ENCODE measurements at regions not wholly inside any gene's neighbourhood (a gene's known extent, or its start where the extent isn't known, plus 50 kb on each side); places are given as distances from the start of the nearest gene placed in this dataset.

DNA sequence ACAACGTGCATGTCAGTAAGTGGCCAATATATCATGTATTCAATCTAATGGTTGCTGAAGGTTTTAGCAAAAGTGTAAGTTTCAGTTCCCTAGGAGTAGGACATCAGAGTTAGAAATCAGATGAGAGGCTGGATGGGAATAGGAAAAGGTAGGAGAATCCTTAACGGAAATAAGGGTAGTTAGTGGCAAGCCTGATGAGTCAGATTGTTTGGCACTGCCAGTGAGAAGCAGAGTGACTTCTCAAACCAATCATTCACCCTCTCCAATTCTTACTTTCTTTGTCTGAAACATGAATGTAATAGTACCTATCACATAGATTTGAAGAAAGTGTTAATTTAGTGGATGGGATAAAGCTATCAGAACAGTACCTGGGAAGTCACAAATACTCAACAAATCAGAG is 894.0 kb downstream of the NTRK3 start:
- Histone ChIP-seq H3K4me3 (replicated peaks in 1 of 3; ENCODE audit: insufficient read depth in 1 of 3, low read depth in 2 of 3, low read length in 3 of 3) (no peak overlapping the region), H3K4me1 (ENCODE audit: insufficient read depth, low read length) (no peaks in the 10 kb centered on the region), H3K36me3 (replicated peaks in 1 of 2; ENCODE audit: control insufficient read depth in 1 of 2, insufficient read depth in 2 of 2, low read length in 2 of 2) (no peaks in the 10 kb centered on the region), H3K79me2 (ENCODE audit: insufficient read depth, low read length) (no peaks in the 10 kb centered on the region), H4K20me1 (ENCODE audit: insufficient read depth, low read length) (no peaks in the 10 kb centered on the region), H3K9me3 (ENCODE audit: low read length) (peaks cover 91% of the 10 kb centered on the region), H2AFZ (ENCODE audit: low read length) (no peak overlapping the region), H3K9ac (ENCODE audit: insufficient read depth, low read depth, low read length) (no peak overlapping the region), H3K4me2 (ENCODE audit: low read depth, low read length) (no peak overlapping the region), H3K27me3 (ENCODE audit: control insufficient read depth in 1 of 2, insufficient read depth in 2 of 2, low read length in 2 of 2) (no peaks in the 10 kb centered on the region), H3K27ac (ENCODE audit: extremely low read length, insufficient read depth, low read length) (no peak overlapping the region)
- ATAC-seq (no peak), FAIRE-seq (no peak), DNase-seq (ENCODE audit: low spot score) (no peak)
- intact Hi-C loops (cut with micrococcal nuclease; ENCODE audit: unreplicated experiment) (no loop called here), in situ Hi-C loops (cut with HindIII; ENCODE audit: extremely low pct_ligation_motif_present, low pct_unique_long_range_greater_than_20kb) (no loop called here)
- WGBS (ENCODE audit: low lambda C conversion rate): 0% methylated on average over 2 of the region's 2 CpGs
- TF ChIP-seq ETV6 (CRISPR knock-in tag; conservative IDR thresholded peaks at IDR 0.05) (no peak), RBAK (CRISPR knock-in tag; IDR thresholded peaks at IDR 0.05) (no peak), RBM22 (optimal IDR thresholded peaks at IDR 0.05; ENCODE audit: low read length) (no peak)
- TF ChIP-seq, protein P1, sequence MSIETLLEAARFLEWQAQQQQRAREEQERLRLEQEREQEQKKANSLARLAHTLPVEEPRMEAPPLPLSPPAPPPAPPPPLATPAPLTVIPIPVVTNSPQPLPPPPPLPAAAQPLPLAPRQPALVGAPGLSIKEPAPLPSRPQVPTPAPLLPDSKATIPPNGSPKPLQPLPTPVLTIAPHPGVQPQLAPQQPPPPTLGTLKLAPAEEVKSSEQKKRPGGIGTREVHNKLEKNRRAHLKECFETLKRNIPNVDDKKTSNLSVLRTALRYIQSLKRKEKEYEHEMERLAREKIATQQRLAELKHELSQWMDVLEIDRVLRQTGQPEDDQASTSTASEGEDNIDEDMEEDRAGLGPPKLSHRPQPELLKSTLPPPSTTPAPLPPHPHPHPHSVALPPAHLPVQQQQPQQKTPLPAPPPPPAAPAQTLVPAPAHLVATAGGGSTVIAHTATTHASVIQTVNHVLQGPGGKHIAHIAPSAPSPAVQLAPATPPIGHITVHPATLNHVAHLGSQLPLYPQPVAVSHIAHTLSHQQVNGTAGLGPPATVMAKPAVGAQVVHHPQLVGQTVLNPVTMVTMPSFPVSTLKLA (IDR thresholded peaks at IDR 0.05): no peak
- ChIA-PET CTCF (ENCODE audit: low intra/inter-chr PET ratio, low total read pairs) (no interaction called here), POLR2A (no interaction called here)
- no TSS peak for BruUV-seq (replicated peaks)

DNA sequence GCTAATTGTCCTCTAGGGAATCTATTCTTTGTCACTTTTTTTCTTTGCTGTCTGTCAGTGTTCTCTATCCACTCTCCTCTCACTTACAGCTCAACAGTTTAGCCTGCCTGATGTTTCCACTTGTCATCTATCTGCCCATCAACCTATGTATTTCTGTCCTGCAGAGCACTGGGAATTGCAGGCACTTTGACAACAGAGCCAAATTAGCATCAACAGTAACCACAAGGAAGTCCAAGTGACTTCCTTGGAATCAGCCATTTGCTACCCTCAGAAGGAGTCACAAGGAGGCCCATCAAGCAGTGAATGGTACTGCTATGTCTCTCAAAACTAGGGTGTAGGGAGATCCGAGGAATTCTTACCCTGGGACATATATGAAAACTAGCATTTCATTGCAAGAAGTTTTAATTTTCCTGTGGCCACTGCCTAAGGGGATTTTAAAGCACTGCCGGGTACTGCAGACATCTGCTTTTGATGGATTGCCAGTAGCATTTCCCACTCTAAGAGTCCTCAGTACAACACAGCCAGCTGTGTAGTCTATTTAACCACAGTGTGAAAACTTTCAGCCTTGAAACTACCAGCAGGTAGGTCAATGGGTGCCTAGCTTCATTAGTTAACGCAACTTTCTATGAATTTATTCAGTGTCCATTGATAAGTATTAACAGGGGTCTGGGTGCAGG is 898.8 kb downstream of the NTRK3 start:
- CTCF ChIA-PET (ENCODE audit: low intra/inter-chr PET ratio, low total read pairs): no interaction called here
- POLR2A ChIA-PET: no interaction called here
- no peak overlapping the region for H3K27ac ChIP-seq (ENCODE audit: extremely low read length, insufficient read depth, low read length)
- TF ChIP-seq, protein P2, sequence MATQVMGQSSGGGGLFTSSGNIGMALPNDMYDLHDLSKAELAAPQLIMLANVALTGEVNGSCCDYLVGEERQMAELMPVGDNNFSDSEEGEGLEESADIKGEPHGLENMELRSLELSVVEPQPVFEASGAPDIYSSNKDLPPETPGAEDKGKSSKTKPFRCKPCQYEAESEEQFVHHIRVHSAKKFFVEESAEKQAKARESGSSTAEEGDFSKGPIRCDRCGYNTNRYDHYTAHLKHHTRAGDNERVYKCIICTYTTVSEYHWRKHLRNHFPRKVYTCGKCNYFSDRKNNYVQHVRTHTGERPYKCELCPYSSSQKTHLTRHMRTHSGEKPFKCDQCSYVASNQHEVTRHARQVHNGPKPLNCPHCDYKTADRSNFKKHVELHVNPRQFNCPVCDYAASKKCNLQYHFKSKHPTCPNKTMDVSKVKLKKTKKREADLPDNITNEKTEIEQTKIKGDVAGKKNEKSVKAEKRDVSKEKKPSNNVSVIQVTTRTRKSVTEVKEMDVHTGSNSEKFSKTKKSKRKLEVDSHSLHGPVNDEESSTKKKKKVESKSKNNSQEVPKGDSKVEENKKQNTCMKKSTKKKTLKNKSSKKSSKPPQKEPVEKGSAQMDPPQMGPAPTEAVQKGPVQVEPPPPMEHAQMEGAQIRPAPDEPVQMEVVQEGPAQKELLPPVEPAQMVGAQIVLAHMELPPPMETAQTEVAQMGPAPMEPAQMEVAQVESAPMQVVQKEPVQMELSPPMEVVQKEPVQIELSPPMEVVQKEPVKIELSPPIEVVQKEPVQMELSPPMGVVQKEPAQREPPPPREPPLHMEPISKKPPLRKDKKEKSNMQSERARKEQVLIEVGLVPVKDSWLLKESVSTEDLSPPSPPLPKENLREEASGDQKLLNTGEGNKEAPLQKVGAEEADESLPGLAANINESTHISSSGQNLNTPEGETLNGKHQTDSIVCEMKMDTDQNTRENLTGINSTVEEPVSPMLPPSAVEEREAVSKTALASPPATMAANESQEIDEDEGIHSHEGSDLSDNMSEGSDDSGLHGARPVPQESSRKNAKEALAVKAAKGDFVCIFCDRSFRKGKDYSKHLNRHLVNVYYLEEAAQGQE (IDR thresholded peaks at IDR 0.05; ENCODE audit: borderline replicate concordance in 1 of 2, low read depth in 1 of 2, low read length in 2 of 2): no peak
- TF ChIP-seq HOXA9 (CRISPR knock-in tag; IDR thresholded peaks at IDR 0.05; ENCODE audit: borderline replicate concordance) (no peak), NR2F1 (CRISPR knock-in tag; IDR thresholded peaks at IDR 0.05) (no peak), CEBPB (IDR thresholded peaks at IDR 0.05; ENCODE audit: borderline replicate concordance, low read depth, low read length) (no peak), NFYB (CRISPR knock-in tag; IDR thresholded peaks at IDR 0.05) (no peak)
- TF ChIP-seq, protein P3, sequence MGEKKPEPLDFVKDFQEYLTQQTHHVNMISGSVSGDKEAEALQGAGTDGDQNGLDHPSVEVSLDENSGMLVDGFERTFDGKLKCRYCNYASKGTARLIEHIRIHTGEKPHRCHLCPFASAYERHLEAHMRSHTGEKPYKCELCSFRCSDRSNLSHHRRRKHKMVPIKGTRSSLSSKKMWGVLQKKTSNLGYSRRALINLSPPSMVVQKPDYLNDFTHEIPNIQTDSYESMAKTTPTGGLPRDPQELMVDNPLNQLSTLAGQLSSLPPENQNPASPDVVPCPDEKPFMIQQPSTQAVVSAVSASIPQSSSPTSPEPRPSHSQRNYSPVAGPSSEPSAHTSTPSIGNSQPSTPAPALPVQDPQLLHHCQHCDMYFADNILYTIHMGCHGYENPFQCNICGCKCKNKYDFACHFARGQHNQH (CRISPR knock-in tag; IDR thresholded peaks at IDR 0.05): no peak
- TF ChIP-seq, protein P4, sequence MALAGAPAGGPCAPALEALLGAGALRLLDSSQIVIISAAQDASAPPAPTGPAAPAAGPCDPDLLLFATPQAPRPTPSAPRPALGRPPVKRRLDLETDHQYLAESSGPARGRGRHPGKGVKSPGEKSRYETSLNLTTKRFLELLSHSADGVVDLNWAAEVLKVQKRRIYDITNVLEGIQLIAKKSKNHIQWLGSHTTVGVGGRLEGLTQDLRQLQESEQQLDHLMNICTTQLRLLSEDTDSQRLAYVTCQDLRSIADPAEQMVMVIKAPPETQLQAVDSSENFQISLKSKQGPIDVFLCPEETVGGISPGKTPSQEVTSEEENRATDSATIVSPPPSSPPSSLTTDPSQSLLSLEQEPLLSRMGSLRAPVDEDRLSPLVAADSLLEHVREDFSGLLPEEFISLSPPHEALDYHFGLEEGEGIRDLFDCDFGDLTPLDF (CRISPR knock-in tag; IDR thresholded peaks at IDR 0.05): no peak

More for the DNA sequence above, 898.8 kb downstream of the NTRK3 start:
- H3K9me3 ChIP-seq (ENCODE audit: low read length): peaks cover 91% of the 10 kb centered on the region
- DNase-seq (ENCODE audit: low spot score) (no peak), ATAC-seq (no peak), FAIRE-seq (no peak)
- no peak overlapping the region for H3K9ac ChIP-seq (ENCODE audit: insufficient read depth, low read depth, low read length)
- no TSS peak for BruUV-seq (replicated peaks)
- no peaks in the 10 kb centered on the region for H3K79me2 ChIP-seq (ENCODE audit: insufficient read depth, low read length)
- no peaks in the 10 kb centered on the region for H3K27me3 ChIP-seq (ENCODE audit: control insufficient read depth in 1 of 2, insufficient read depth in 2 of 2, low read length in 2 of 2)
- no peak overlapping the region for H3K4me3 ChIP-seq (replicated peaks in 1 of 3; ENCODE audit: insufficient read depth in 1 of 3, low read depth in 2 of 3, low read length in 3 of 3)
- H3K36me3 ChIP-seq (replicated peaks in 1 of 2; ENCODE audit: control insufficient read depth in 1 of 2, insufficient read depth in 2 of 2, low read length in 2 of 2): no peaks in the 10 kb centered on the region
- no peaks in the 10 kb centered on the region for H3K4me1 ChIP-seq (ENCODE audit: insufficient read depth, low read length)
- no peak overlapping the region for H2AFZ ChIP-seq (ENCODE audit: low read length)
- H3K4me2 ChIP-seq (ENCODE audit: low read depth, low read length): no peak overlapping the region
- H4K20me1 ChIP-seq (ENCODE audit: insufficient read depth, low read length): no peaks in the 10 kb centered on the region
- WGBS (ENCODE audit: low lambda C conversion rate): 46% methylated on average over 3 of the region's 3 CpGs
- in situ Hi-C loops (cut with HindIII; ENCODE audit: extremely low pct_ligation_motif_present, low pct_unique_long_range_greater_than_20kb): no loop called here
- intact Hi-C loops (cut with micrococcal nuclease; ENCODE audit: unreplicated experiment): no loop called here

All from HepG2 (cell line).